Stimulated activated effector memory CD8-positive, alpha-beta T cell treated with anti-CD3 and anti-CD28 coated beads, Interleukin-12 subunit alpha, Interleukin-12 subunit beta, amount 100 ng/mL, for 72 hours (primary cell): ENCODE measurements at regions not wholly inside any gene's neighbourhood (a gene's known extent, or its start where the extent isn't known, plus 50 kb on each side); places are given as distances from the start of the nearest gene placed in this dataset.

Source experiments
- ATAC-seq: fragments of 150-1000 bp; cut with Tn5 transposase; 2 replicates; pipeline ENCODE4 v1.10.0; 2021
- DNase-seq, 2 donors: peaks; one replicate each; pipeline ENCODE4 v3.0.0; 2021 to 2022; ENCODE audit warnings: low spot score in 2 of 2
- H3K27ac Mint-ChIP-seq: one replicate; pipeline ENCODE4 v1.8.0; 2022; ENCODE audit warnings: mild to moderate bottlenecking, mixed read lengths
- H3K36me3 Mint-ChIP-seq: one replicate; pipeline ENCODE4 v1.8.0; 2022; ENCODE audit warnings: mild to moderate bottlenecking, mixed read lengths
- H3K4me1 Mint-ChIP-seq: one replicate; pipeline ENCODE4 v1.8.0; 2022; ENCODE audit warnings: mixed read lengths
- H3K4me3 Mint-ChIP-seq: one replicate; pipeline ENCODE4 v1.8.0; 2022; ENCODE audit warnings: mild to moderate bottlenecking, mixed read lengths
- H3K9me3 Mint-ChIP-seq: one replicate; pipeline ENCODE4 v1.8.0; 2022; ENCODE audit warnings: mixed read lengths

DNA sequence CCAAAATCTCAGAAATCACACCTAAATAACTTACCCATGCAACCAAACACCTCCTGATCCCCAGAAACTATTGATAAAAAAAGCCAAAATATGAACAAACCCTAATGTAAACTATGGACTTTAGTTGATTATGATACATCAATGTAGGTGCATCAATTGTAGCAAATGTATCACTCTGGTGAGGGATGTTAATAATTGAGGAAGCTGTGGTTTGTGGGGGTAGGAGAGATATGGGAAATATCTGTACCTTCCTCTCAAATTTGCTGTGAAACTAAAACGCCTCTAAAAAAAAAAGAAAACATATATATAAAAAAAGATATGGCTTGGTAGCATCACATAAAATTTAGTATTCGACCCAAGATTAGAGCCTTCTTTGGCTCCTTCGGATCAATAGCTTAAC is 144.3 kb upstream of the CPEB2 start:
- peaks cover 4% of the 10 kb centered on the region for H3K9me3 Mint-ChIP-seq
- ATAC-seq (no peak), DNase-seq (no peak)
- no peak overlapping the region for H3K4me3 Mint-ChIP-seq
- peaks cover 22% of the 10 kb centered on the region for H3K4me1 Mint-ChIP-seq
- no peaks in the 10 kb centered on the region for H3K36me3 Mint-ChIP-seq
- H3K27ac Mint-ChIP-seq: no peak overlapping the region

- ATAC-seq: no peak
- Mint-ChIP-seq H3K4me3 (no peak overlapping the region), H3K9me3 (no peaks in the 10 kb centered on the region), H3K4me1 (no peaks in the 10 kb centered on the region), H3K27ac (no peak overlapping the region), H3K36me3 (no peaks in the 10 kb centered on the region)
- no peak for DNase-seq
Measured at GRCh38 chr4:14862891-14863290, 139.4 kb upstream of the CPEB2 start.

GRCh38 chr4:14863418-14864364 is 138.6 kb upstream of the CPEB2 start:
- ATAC-seq (no peak), DNase-seq (no peak)
- Mint-ChIP-seq H3K27ac (no peak overlapping the region), H3K9me3 (no peaks in the 10 kb centered on the region), H3K36me3 (no peaks in the 10 kb centered on the region), H3K4me1 (no peaks in the 10 kb centered on the region), H3K4me3 (no peak overlapping the region)

GRCh38 chr4:14864365-14865030 is 137.8 kb upstream of the CPEB2 start:
- Mint-ChIP-seq H3K4me3 (no peak overlapping the region), H3K36me3 (no peaks in the 10 kb centered on the region), H3K27ac (no peak overlapping the region), H3K4me1 (no peaks in the 10 kb centered on the region), H3K9me3 (no peaks in the 10 kb centered on the region)
- ATAC-seq (no peak), DNase-seq (no peak)

GRCh38 chr4:14865031-14865366 is 137.3 kb upstream of the CPEB2 start:
- H3K9me3 Mint-ChIP-seq: no peaks in the 10 kb centered on the region
- H3K27ac Mint-ChIP-seq: no peak overlapping the region
- ATAC-seq (no peak), DNase-seq (no peak)
- no peaks in the 10 kb centered on the region for H3K36me3 Mint-ChIP-seq
- H3K4me1 Mint-ChIP-seq: no peaks in the 10 kb centered on the region
- H3K4me3 Mint-ChIP-seq: no peak overlapping the region

DNA sequence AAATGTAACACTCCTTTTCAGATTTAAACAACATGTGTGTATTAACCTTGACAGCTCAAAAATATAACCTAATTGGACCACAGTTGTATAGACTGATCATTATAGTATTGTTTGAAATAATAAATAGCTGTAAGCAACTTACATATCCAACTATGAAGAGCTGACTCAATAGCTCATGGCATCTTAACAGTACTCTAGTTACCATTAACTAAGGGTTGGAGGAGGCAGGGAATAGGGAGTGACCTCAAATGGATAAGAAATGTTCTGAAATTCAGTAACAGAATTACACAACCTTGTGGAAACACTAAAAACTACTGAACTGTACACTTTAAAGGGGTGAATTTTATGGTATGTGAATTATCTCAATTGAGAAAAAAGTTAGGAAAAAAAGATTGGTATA is 136.5 kb upstream of the CPEB2 start:
- Mint-ChIP-seq H3K4me3 (no peak overlapping the region), H3K9me3 (no peaks in the 10 kb centered on the region), H3K4me1 (no peaks in the 10 kb centered on the region), H3K27ac (no peak overlapping the region), H3K36me3 (no peaks in the 10 kb centered on the region)
- ATAC-seq (no peak), DNase-seq (no peak)

DNA sequence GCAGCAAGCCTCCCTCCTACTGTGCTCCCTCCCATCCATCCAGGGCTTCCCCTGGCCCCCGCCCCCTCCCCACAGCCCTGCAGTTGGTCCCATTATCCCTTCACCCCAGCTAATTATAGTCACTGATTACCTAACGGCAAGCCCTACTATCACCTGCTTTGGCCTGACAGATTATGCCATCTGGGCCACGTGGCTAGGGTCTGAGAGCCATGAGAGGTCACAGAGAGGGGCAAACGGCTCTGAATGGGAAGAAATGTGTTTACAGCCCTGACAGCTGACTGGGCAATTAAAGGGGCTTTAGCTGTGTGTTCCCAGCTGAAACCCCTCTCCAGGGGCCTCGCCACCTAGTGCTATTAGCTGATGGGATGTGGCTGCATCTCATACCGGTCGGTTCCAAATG is 134.4 kb upstream of the CPEB2 start:
- ATAC-seq: no peak
- DNase-seq: no peak
- Mint-ChIP-seq H3K27ac (no peak overlapping the region), H3K36me3 (no peaks in the 10 kb centered on the region), H3K9me3 (no peaks in the 10 kb centered on the region), H3K4me1 (no peaks in the 10 kb centered on the region), H3K4me3 (no peak overlapping the region)

DNA sequence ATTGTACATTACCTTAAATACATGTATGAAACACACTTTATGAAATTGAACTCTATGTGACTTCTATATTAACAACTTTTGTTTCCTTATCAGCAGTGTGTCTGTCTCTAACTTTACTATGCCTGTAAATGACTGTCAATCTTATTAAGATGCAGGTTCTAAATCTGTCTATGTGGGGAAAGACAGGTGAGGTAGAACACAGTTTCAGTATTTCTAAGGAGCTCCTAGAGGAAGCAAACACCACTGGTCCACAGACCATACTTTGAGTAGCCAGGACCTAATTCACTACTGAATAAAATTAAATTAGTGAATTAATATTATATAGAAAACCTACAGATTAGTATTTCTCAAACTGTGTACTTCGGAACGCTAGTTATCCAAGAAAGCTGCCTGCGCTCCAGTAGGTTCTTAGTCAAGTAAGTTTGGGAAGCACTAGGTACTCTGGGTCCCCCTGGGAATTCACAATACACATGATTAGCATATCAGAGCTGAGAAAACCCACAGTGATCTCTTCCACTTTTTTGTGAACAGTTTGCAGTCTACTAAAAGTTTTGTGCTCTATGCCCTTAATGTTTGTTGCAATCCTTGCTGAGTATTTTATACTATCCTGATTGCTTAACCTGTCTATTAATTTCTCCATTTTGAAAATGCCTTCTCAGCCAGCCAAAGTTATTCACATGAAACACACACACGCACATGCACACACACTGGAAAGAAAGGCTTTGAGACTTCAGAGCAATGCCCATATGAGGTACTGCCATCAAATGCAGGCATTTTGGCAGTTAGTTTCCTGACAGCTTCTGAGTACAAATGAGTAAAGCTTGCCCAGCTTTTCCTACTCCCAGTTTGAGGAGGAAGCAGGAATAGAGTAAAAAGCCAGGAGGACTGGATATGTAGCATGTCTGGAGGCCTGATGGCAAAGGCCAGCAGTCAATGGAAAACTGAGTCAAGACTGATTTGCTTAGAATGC is 133.6 kb upstream of the CPEB2 start:
- ATAC-seq (no peak), DNase-seq (no peak)
- no peak overlapping the region for H3K4me3 Mint-ChIP-seq
- no peaks in the 10 kb centered on the region for H3K4me1 Mint-ChIP-seq
- H3K27ac Mint-ChIP-seq: no peak overlapping the region
- no peaks in the 10 kb centered on the region for H3K9me3 Mint-ChIP-seq
- H3K36me3 Mint-ChIP-seq: no peaks in the 10 kb centered on the region

DNA sequence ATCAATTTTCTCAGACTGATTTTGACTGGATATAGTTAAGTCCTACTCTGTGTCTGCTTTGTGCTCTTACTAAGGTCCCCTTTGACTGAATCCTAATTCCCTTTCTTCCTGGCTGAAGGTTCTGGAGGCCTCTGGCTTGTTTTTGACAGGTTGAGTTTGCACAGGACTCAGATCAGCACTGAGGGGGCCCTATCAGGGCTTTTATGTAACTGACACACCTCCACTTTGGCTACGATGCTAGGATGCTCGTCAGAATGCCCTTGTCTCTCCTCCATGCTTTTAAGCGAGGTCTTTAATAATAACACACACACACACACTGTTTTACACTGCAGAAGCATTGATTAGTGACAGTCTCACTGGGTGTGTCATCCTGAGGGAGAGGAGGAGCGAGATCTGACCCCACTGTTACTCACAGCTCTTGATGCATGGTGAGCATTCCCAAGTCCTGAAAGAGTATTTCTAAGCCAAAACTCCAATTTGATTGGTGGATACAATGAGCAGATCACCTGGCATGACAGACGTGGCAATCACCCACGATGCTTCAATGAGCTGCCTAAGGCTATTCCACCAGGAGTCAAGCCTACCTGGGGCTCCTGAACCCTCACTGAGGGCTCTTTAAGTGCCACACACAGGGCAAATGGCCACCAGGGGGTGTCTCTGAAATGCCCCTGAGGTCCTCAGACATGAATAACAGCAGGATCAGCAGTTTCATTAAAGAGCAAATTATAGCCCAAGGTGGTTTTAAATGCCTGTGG is 130.4 kb upstream of the CPEB2 start:
- H3K36me3 Mint-ChIP-seq: no peaks in the 10 kb centered on the region
- no peaks in the 10 kb centered on the region for H3K9me3 Mint-ChIP-seq
- DNase-seq: no peak
- peaks cover 24% of the 10 kb centered on the region for H3K4me1 Mint-ChIP-seq
- H3K27ac Mint-ChIP-seq: no peak overlapping the region
- peak; percentile 36 for ATAC-seq
- H3K4me3 Mint-ChIP-seq: no peak overlapping the region

GRCh38 chr4:14874990-14875389 is 127.3 kb upstream of the CPEB2 start:
- Mint-ChIP-seq H3K36me3 (no peaks in the 10 kb centered on the region), H3K4me1 (peaks cover 33% of the 10 kb centered on the region), H3K27ac (peak overlapping the region; percentile 27), H3K4me3 (peak overlapping the region; percentile 9), H3K9me3 (no peaks in the 10 kb centered on the region)
- ATAC-seq: peak; percentile 83
- no peak for DNase-seq

- no peaks in the 10 kb centered on the region for H3K36me3 Mint-ChIP-seq
- no peak overlapping the region for H3K4me3 Mint-ChIP-seq
- peaks cover 33% of the 10 kb centered on the region for H3K4me1 Mint-ChIP-seq
- H3K9me3 Mint-ChIP-seq: no peaks in the 10 kb centered on the region
- peak; percentile 35 for ATAC-seq
- no peak for DNase-seq
- H3K27ac Mint-ChIP-seq: peak overlapping the region; percentile 80
Measured at GRCh38 chr4:14877246-14878225, 124.7 kb upstream of the CPEB2 start.

DNA sequence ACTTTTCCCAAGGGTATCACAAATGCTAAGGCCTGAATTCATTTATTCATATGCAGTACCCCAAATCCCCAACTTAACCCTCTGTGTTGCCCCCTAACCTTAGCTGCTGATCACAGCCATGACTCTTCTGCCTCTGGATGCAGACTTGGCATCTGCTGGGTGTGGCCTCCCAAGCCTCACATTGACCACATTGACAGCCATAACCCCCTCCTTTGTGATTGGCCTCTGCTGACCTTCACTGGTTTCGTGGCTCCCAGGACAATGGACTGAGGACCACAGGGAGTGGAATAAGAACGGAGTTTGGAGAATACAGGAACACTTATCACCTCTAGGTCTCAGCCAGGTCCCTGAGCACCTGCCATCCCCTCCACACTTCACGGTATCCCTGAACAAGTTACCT is 123.6 kb upstream of the CPEB2 start:
- Mint-ChIP-seq H3K36me3 (no peaks in the 10 kb centered on the region), H3K9me3 (no peaks in the 10 kb centered on the region), H3K27ac (no peak overlapping the region), H3K4me3 (no peak overlapping the region), H3K4me1 (peaks cover 33% of the 10 kb centered on the region)
- no peak for DNase-seq
- no peak for ATAC-seq

- Mint-ChIP-seq H3K27ac (no peak overlapping the region), H3K36me3 (no peaks in the 10 kb centered on the region), H3K9me3 (no peaks in the 10 kb centered on the region), H3K4me1 (peaks cover 30% of the 10 kb centered on the region), H3K4me3 (no peak overlapping the region)
- DNase-seq: no peak
- no peak for ATAC-seq
Measured at GRCh38 chr4:14879683-14880082, 122.6 kb upstream of the CPEB2 start.

DNA sequence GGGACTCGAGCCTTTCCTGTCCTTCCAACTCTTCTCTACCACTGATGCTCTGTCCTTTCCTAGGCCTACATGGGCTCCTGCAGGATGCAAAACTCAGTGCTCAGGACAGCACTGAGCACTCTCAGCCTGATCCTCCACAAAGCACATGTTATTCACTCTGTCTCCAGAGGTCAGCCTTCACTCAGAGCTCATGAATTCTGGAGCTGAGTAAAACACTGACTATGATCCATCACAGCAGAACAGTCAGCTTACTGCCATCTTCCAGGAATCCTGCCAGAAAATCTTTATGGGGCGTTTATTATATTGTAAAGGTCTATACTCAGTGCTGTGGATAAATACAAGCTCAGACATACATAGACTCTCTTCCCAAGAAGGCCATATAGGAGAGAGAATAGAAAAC is 121.5 kb upstream of the CPEB2 start:
- no peak overlapping the region for H3K4me3 Mint-ChIP-seq
- ATAC-seq: no peak
- H3K36me3 Mint-ChIP-seq: no peaks in the 10 kb centered on the region
- H3K9me3 Mint-ChIP-seq: no peaks in the 10 kb centered on the region
- peaks cover 18% of the 10 kb centered on the region for H3K4me1 Mint-ChIP-seq
- H3K27ac Mint-ChIP-seq: no peak overlapping the region
- no peak for DNase-seq
